HuH-7 (cell line): ENCODE measurements at regions not wholly inside any gene's neighbourhood (a gene's known extent, or its start where the extent isn't known, plus 50 kb on each side); places are given as distances from the start of the nearest gene placed in this dataset.

Experiments used
- DNase-seq: peaks from one replicate; pipeline ENCODE4 v3.0.0; 2011; ENCODE audit warnings: low spot score

GRCh38 chr15:92224843-92225242 is 168.8 kb upstream of the ST8SIA2 start:
- no peak for DNase-seq

GRCh38 chr15:92226020-92226612 is 167.6 kb upstream of the ST8SIA2 start:
- peak; percentile 15 for DNase-seq

GRCh38 chr15:92228830-92229229 is 164.9 kb upstream of the ST8SIA2 start:
- DNase-seq: no peak

- DNase-seq: no peak
Measured at GRCh38 chr15:92231461-92231860, 162.2 kb upstream of the ST8SIA2 start.

GRCh38 chr15:92232317-92232716 is 161.4 kb upstream of the ST8SIA2 start:
- no peak for DNase-seq

- DNase-seq: no peak
Measured at GRCh38 chr15:92232876-92233275, 160.8 kb upstream of the ST8SIA2 start.

GRCh38 chr15:92243227-92243626 is 150.5 kb upstream of the ST8SIA2 start:
- DNase-seq: no peak

- DNase-seq: no peak
Measured at GRCh38 chr15:92244703-92245102, 149.0 kb upstream of the ST8SIA2 start.

GRCh38 chr15:92247649-92248242 is 145.9 kb upstream of the ST8SIA2 start:
- no peak for DNase-seq

- DNase-seq: no peak
Measured at GRCh38 chr15:92266796-92267685, 126.6 kb upstream of the ST8SIA2 start.

GRCh38 chr15:92268900-92269299 is 124.8 kb upstream of the ST8SIA2 start:
- no peak for DNase-seq

GRCh38 chr15:92271179-92271578 is 122.5 kb upstream of the ST8SIA2 start:
- DNase-seq: no peak

GRCh38 chr15:92272106-92272505 is 121.6 kb upstream of the ST8SIA2 start:
- no peak for DNase-seq

GRCh38 chr15:92273286-92273685 is 120.4 kb upstream of the ST8SIA2 start:
- no peak for DNase-seq

- DNase-seq: no peak
Measured at GRCh38 chr15:92273723-92274122, 120.0 kb upstream of the ST8SIA2 start.

GRCh38 chr15:92277776-92278175 is 115.9 kb upstream of the ST8SIA2 start:
- no peak for DNase-seq

- DNase-seq: no peak
Measured at GRCh38 chr15:92283813-92284212, 109.9 kb upstream of the ST8SIA2 start.

- DNase-seq: no peak
Measured at GRCh38 chr15:92288755-92289154, 104.9 kb upstream of the ST8SIA2 start.

GRCh38 chr15:92289733-92290132 is 103.9 kb upstream of the ST8SIA2 start:
- no peak for DNase-seq

GRCh38 chr15:92290359-92290992 is 103.2 kb upstream of the ST8SIA2 start:
- DNase-seq: no peak

- no peak for DNase-seq
Measured at GRCh38 chr15:92291900-92292299, 101.8 kb upstream of the ST8SIA2 start.

- no peak for DNase-seq
Measured at GRCh38 chr15:92294759-92295158, 98.9 kb upstream of the ST8SIA2 start.
